ENCODE measurements at regions not wholly inside any gene's neighbourhood (a gene's known extent, or its start where the extent isn't known, plus 50 kb on each side); places are given as distances from the start of the nearest gene placed in this dataset.

GRCh38 chr22:49136041-49136815 is 691.4 kb downstream of the BRD1 start:
- TF ChIP-seq POLR2A (IDR thresholded peaks at IDR 0.05; ENCODE audit: extremely low read depth, insufficient read length) = no peak
- TF ChIP-seq CTCF (IDR thresholded peaks at IDR 0.05; ENCODE audit: low read depth, low read length) = no peak
- no peak for TF ChIP-seq MAX (IDR thresholded peaks at IDR 0.05; ENCODE audit: low read depth, low read length)
- no peak for TF ChIP-seq MYC (IDR thresholded peaks at IDR 0.05; ENCODE audit: low read depth, low read length)

Data from NB4 (cell line).